GM12864 (cell line): ENCODE measurements at regions not wholly inside any gene's neighbourhood (a gene's known extent, or its start where the extent isn't known, plus 50 kb on each side); places are given as distances from the start of the nearest gene placed in this dataset.

Source experiments
- DNase-seq: peaks from one replicate; pipeline ENCODE4 v3.0.0-alpha.2; 2011; ENCODE audit warnings: low read depth
- H3K4me3 ChIP-seq: 2 replicates; pipeline ENCODE4 v1.5.1; 2011; ENCODE audit warnings: mild to moderate bottlenecking, low read depth, low read length, control low read depth
- TF ChIP-seq, protein P1 (sequence below): IDR thresholded peaks from 2 replicates; pipeline ENCODE4 v1.5.1; 2011; ENCODE audit warnings: low read depth, mild to moderate bottlenecking, moderate library complexity, low read length, control low read depth, inconsistent platforms; ENCODE audit errors: missing control alignments

DNA sequence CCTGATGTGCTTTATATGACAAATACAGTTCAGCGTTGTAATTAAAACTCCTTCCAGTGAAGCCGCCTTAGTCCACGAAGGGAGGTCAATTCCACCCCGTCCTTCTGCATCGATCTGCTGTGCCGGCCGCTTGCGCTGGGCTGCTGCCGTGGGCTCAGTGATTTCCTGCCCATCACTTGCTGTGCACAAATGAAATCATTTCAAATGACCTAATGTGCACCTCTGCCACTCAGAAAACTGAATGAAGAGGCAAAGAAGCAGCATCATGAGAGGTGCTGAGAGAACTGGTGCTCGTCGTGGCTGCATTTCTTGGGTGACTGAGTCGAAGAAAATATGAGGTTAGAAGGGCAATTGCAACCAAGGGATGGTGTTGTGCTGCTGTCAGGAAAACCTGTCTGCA, 144.3 kb upstream of the SYT6 start:
- TF ChIP-seq, protein P1, sequence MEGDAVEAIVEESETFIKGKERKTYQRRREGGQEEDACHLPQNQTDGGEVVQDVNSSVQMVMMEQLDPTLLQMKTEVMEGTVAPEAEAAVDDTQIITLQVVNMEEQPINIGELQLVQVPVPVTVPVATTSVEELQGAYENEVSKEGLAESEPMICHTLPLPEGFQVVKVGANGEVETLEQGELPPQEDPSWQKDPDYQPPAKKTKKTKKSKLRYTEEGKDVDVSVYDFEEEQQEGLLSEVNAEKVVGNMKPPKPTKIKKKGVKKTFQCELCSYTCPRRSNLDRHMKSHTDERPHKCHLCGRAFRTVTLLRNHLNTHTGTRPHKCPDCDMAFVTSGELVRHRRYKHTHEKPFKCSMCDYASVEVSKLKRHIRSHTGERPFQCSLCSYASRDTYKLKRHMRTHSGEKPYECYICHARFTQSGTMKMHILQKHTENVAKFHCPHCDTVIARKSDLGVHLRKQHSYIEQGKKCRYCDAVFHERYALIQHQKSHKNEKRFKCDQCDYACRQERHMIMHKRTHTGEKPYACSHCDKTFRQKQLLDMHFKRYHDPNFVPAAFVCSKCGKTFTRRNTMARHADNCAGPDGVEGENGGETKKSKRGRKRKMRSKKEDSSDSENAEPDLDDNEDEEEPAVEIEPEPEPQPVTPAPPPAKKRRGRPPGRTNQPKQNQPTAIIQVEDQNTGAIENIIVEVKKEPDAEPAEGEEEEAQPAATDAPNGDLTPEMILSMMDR, result no peak
- H3K4me3 ChIP-seq, result no peak overlapping the region
- no peak for DNase-seq

DNA sequence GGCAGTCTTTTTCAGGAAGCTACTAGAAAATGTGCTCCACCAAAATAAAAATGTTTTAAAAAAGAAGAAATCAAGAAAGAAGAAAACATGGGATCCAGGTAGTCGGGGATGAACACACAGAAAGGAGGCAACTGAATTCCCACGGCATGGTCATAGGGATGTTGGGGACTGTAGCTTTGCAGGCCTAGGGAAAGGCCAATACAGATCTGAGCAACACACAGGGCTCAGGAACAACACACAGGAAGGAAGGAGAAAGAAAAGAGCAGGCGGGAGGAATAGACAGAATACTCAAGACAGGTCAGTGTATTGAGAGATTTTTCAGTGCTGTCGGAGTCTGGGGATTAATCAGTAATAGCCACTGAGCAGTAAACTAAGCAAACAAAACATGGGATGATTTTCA, 142.7 kb upstream of the SYT6 start:
- DNase-seq, result no peak
- no peak overlapping the region for H3K4me3 ChIP-seq
- TF ChIP-seq, protein P1, result no peak

DNA sequence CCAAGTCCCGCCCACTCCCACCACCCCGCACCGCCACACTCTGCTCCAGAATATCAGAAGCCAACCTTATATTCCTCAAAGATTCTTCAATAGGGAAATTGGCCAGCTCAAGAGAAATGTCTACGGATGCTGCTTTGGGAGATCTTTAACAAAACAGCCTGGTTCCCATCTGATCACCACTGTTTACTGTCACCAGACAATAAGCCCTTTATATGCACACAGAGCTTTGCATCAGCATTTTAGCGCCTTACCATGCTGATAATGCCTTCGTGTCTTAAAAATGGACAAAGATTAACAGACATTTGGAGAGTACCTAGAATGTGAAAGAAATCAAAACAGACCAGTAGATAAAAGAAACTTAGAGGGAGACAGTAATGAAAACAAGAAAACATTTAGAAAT, 141.7 kb upstream of the SYT6 start:
- no peak overlapping the region for H3K4me3 ChIP-seq
- no peak for DNase-seq
- TF ChIP-seq, protein P1, result no peak

DNA sequence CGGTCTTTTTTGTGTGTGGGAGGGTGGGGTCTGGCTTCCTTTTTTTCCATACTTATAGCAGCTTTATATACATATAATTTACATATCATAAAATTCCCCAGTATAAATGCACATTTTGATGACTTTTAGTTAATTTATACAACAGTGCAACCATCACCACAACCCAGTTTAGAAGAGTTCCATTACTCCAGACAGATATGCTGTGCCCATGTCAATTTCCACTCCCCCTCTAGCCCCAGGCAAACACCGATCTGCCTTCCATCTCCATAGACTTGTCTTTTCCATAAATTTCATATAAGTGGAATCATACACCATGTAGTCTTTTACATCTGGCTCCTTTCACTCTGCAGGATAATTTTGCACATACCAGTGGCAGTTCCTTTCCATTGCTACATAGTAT, 139.2 kb upstream of the SYT6 start:
- TF ChIP-seq, protein P1, result no peak
- no peak for DNase-seq
- no peak overlapping the region for H3K4me3 ChIP-seq

DNA sequence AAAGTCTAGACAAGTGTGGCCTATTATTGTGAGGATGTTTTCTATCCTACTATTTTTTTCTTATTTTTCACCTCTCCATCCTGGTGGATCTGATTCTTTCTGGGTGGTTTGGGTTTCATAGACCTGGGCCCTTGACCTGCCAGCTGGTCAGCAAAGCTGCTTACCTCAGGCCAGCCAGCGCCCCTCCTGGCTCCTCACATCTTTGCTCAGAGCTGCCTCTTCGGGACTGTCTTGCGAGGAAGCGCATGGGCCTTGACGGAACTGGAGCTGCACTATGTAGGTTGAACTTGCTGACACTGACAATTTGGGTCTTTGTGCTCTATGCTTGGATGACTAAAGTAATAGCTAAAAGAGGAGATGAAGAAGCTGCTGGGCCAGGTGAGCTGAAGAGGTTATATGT, 138.5 kb upstream of the SYT6 start:
- DNase-seq, result no peak
- TF ChIP-seq, protein P1, result no peak

DNA sequence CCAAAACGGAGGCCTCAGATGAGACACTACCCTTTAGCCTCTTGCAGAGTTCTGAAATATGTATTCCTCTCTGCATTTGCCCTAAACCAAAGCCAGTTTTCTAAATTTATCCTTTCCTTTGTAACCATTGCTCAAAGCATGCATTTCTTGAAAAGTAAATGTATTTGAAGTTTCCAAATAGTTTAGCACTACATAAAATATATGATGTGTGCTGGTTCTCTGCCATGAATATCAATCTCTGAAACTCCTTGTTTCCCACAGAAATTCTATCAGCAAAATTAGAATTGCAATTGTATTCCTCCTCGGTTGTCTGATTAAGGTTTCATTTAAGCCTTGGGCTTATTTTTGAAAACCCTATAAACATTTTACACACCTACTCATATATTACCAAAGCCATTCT, 137.1 kb upstream of the SYT6 start:
- TF ChIP-seq, protein P1, result no peak
- DNase-seq, result no peak
- H3K4me3 ChIP-seq, result no peak overlapping the region

More for the DNA sequence above, 138.5 kb upstream of the SYT6 start:
- H3K4me3 ChIP-seq, result no peak overlapping the region

DNA sequence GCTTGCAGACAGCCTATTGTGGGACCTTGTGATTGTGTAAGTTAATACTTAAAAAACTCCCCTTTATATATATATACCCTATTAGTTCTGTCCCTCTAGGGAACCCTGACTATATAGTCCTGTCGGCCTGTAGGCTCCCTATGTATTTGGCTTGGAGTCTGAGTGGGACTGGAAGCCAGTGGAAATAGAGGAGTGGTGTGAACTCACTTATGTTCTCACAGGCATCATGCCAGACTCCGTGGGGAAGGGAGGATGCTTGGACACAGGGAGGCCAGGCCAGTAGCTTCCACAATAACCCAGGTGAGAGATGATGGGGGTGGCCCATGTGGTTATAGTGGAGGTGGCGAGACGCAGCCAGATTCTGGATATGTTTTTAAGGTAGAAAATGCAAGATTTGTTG, 136.7 kb upstream of the SYT6 start:
- no peak overlapping the region for H3K4me3 ChIP-seq
- TF ChIP-seq, protein P1, result no peak
- DNase-seq, result no peak
